WI38 (cell line): ENCODE measurements at regions not wholly inside any gene's neighbourhood (a gene's known extent, or its start where the extent isn't known, plus 50 kb on each side); places are given as distances from the start of the nearest gene placed in this dataset.

Experiments used
- H3K4me3 ChIP-seq: 2 replicates; pipeline ENCODE4 v1.5.1; 2011; ENCODE audit warnings: low read depth, mild to moderate bottlenecking, control low read depth, low read length
- TF ChIP-seq, protein P1 (sequence below): IDR thresholded peaks from 2 replicates; pipeline ENCODE4 v1.5.1; 2012; ENCODE audit warnings: low read depth, mild to moderate bottlenecking, control low read depth, low read length

DNA sequence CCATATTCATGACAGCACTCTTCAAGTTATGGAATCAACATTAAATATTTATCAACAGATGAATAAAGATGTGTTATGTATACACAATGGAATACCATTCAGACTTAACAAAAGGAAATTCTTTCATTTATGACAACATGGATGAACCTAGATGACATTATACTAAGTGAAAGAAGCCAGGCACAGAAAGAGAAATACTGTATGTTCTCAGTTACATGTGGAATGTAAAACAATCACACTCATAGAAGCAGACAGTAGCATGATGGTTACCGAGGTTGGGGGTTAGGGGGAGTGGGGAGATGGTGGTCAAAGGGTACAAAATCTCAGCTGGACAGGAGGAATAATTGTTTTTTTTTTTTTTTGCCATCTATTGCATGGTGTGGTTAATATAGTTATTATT lies 431.9 kb downstream of the DMAC1 start:
- H3K4me3 ChIP-seq, result no peak overlapping the region
- TF ChIP-seq, protein P1, sequence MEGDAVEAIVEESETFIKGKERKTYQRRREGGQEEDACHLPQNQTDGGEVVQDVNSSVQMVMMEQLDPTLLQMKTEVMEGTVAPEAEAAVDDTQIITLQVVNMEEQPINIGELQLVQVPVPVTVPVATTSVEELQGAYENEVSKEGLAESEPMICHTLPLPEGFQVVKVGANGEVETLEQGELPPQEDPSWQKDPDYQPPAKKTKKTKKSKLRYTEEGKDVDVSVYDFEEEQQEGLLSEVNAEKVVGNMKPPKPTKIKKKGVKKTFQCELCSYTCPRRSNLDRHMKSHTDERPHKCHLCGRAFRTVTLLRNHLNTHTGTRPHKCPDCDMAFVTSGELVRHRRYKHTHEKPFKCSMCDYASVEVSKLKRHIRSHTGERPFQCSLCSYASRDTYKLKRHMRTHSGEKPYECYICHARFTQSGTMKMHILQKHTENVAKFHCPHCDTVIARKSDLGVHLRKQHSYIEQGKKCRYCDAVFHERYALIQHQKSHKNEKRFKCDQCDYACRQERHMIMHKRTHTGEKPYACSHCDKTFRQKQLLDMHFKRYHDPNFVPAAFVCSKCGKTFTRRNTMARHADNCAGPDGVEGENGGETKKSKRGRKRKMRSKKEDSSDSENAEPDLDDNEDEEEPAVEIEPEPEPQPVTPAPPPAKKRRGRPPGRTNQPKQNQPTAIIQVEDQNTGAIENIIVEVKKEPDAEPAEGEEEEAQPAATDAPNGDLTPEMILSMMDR, result no peak

GRCh38 chr9:7366121-7366520 lies 433.5 kb downstream of the DMAC1 start:
- TF ChIP-seq, protein P1, result no peak
- no peak overlapping the region for H3K4me3 ChIP-seq

- TF ChIP-seq, protein P1, result no peak
- no peak overlapping the region for H3K4me3 ChIP-seq
Measured at GRCh38 chr9:7363777-7364477, 435.7 kb downstream of the DMAC1 start.

DNA sequence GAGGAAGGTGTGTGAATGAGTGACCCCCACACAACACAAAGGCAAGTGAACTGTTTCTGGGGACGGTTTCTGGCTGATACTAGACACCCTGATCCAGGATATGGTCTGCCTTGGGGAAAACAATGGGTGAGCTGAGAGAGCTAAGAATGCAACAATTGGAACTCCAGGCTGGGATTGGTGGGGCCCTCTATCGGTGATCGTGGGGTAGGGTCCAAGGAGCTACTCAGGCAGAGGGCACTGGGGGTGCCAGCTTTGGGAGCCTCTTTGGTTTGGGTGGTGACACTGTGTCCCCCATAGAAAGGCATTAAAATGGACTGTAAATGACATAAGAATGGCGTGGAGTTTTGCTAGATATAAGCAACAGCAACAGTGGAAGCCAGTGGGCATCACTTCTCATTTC lies 439.1 kb downstream of the DMAC1 start:
- H3K4me3 ChIP-seq, result no peak overlapping the region
- TF ChIP-seq, protein P1, result no peak

DNA sequence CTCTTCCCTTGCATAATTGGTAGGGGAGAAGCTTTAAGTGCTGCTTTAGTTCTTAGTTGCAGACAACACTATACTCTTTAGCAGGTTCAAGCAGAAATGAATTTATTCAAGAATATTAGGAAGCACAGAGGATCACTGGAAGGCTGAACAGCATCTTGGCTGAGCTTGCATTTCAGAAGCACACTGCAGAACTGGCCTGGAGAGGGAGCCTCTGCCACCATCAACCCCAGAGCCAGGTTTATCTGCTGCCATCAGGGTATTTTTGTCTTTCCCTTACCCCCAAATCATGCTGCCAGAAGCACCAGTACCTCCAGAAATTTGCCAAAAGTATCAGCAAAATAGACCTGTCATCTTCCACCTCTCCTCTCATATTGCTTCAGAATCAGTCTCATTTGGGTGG lies 440.7 kb downstream of the DMAC1 start:
- no peak overlapping the region for H3K4me3 ChIP-seq
- TF ChIP-seq, protein P1, result no peak

GRCh38 chr9:7354704-7355103 lies 444.9 kb downstream of the DMAC1 start:
- H3K4me3 ChIP-seq, result no peak overlapping the region
- TF ChIP-seq, protein P1, result no peak

DNA sequence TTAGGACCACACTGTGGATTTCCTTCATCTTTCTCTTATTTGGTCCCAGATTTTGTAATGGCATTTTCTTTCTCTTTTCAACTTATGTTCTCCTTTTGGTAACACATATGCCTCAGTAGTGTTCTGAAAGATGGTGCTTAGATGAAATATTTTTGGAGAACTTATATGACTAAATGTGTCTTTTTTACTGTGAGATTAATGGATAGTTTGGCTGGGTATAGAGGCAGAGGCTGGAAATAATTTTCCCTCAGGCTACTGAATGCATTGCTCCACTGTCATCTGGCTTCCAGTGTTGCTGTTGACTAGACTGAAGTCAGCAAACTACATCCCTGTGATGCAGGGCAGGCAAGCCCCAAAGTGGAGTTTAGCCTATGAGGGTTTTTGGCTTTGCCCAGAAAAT lies 450.9 kb downstream of the DMAC1 start:
- no peak overlapping the region for H3K4me3 ChIP-seq
- TF ChIP-seq, protein P1, result no peak
